SK-N-SH (cell line): ENCODE measurements at regions not wholly inside any gene's neighbourhood (a gene's known extent, or its start where the extent isn't known, plus 50 kb on each side); places are given as distances from the start of the nearest gene placed in this dataset.

ENCODE experiments used
- CTCF ChIA-PET: fragments of 300-600, 350-600 bp; formaldehyde crosslinking; extraction: SDS; loops from one replicate; lab custom pipeline; 2021; lab: Yijun Ruan, JAX
- POLR2A ChIA-PET: fragments of 350-600 bp; sonication (Branson Sonifier 250); formaldehyde crosslinking; extraction: SDS; loops from one replicate; lab custom pipeline; 2020; ENCODE audit warnings: antibody characterized with exemption, inconsistent platforms; lab: Yijun Ruan, JAX
- DNase-seq: peaks from one replicate; pipeline ENCODE4 v3.0.0; 2012
- H2AFZ ChIP-seq: fragments of 200-600 bp; sonication (generic); 2 replicates; pipeline ENCODE4 v1.8.1; 2016; ENCODE audit warnings: antibody characterized with exemption, mild to moderate bottlenecking, low read depth
- H3F3A ChIP-seq: fragments of 200-600 bp; sonication (generic); replicated peaks from 2 replicates; pipeline ENCODE3; 2016; ENCODE audit warnings: antibody characterized with exemption, mild to moderate bottlenecking; ENCODE audit not compliant: insufficient read depth
- H3K27ac ChIP-seq, 2 experiments: fragments of 200-500 bp in 1 of 2; fragments of 200-600 bp in 1 of 2; sonication (Bioruptor generic) in 1 of 2; sonication (generic), shearing (Covaris generic) in 1 of 2; 2 replicates each; pipeline versions ENCODE4 v1.5.1 to v1.6.1; 2014 to 2016; ENCODE audit warnings: low read depth in 2 of 2, inconsistent platforms in 1 of 2, low read length in 1 of 2, mild to moderate bottlenecking in 1 of 2, mixed read lengths in 1 of 2
- H3K27me3 ChIP-seq: fragments of 200-600 bp; sonication (generic), shearing (Covaris generic); 2 replicates; pipeline ENCODE4 v1.6.1; 2016; ENCODE audit warnings: mixed run types; ENCODE audit not compliant: insufficient read depth
- H3K36me3 ChIP-seq, 2 experiments: fragments of 200-500 bp in 1 of 2; fragments of 200-600 bp in 1 of 2; sonication (Bioruptor generic) in 1 of 2; sonication (generic) in 1 of 2; replicated peaks in 1 of 2; 2 replicates each; pipeline versions ENCODE3 to v1.5.1; 2014 to 2016; ENCODE audit warnings: low read length in 1 of 2, mild to moderate bottlenecking in 1 of 2; ENCODE audit not compliant: insufficient read depth in 2 of 2, control insufficient read depth in 1 of 2
- H3K4me1 ChIP-seq, 2 experiments: fragments of 200-500 bp in 1 of 2; fragments of 200-600 bp in 1 of 2; sonication (Bioruptor generic) in 1 of 2; sonication (generic), shearing (Covaris generic) in 1 of 2; 2 replicates each; pipeline versions ENCODE4 v1.5.1 to v1.6.1; 2014 to 2016; ENCODE audit warnings: low read depth in 1 of 2, low read length in 1 of 2, mixed run types in 1 of 2; ENCODE audit not compliant: insufficient read depth in 2 of 2, control insufficient read depth in 1 of 2
- H3K4me2 ChIP-seq: fragments of 200-600 bp; sonication (generic), shearing (Covaris generic); 2 replicates; pipeline ENCODE4 v1.6.1; 2017; ENCODE audit warnings: mixed run types
- H3K4me3 ChIP-seq, 2 experiments: fragments of 200-500 bp in 1 of 2; fragments of 200-600 bp in 1 of 2; sonication (Bioruptor generic) in 1 of 2; sonication (generic), shearing (Covaris generic) in 1 of 2; 2 replicates each; pipeline versions ENCODE4 v1.5.1 to v1.8.1; 2014 to 2016; ENCODE audit warnings: low read depth in 2 of 2, inconsistent platforms in 1 of 2, low read length in 1 of 2, mild to moderate bottlenecking in 1 of 2, mixed read lengths in 1 of 2, moderate library complexity in 1 of 2
- H3K79me2 ChIP-seq: fragments of 200-600 bp; sonication (generic); 2 replicates; pipeline ENCODE4 v1.8.1; 2017; ENCODE audit warnings: mild to moderate bottlenecking; ENCODE audit not compliant: insufficient read depth
- H3K9ac ChIP-seq: fragments of 200-600 bp; sonication (generic); 2 replicates; pipeline ENCODE4 v1.6.1; 2017; ENCODE audit warnings: mixed run types
- H3K9me2 ChIP-seq: fragments of 200-600 bp; sonication (generic); 2 replicates; pipeline ENCODE4 v1.6.1; 2017; ENCODE audit warnings: mixed run types
- H3K9me3 ChIP-seq: fragments of 200-600 bp; sonication (generic); 2 replicates; pipeline ENCODE4 v1.6.1; 2017; ENCODE audit warnings: mixed run types, mild to moderate bottlenecking, moderate library complexity
- H4K20me1 ChIP-seq: fragments of 200-600 bp; sonication (generic); 2 replicates; pipeline ENCODE4 v1.6.1; 2017; ENCODE audit warnings: mild to moderate bottlenecking, mixed run types; ENCODE audit not compliant: insufficient read depth
- CHD2 ChIP-seq: fragments of 150-350 bp; IDR thresholded peaks from 2 replicates; pipeline ENCODE4 v1.6.1; 2018; ENCODE audit warnings: low read length; ENCODE audit not compliant: partially characterized antibody
- CTCF ChIP-seq: fragments of 200-600 bp; sonication (generic); IDR thresholded peaks from 2 replicates; pipeline ENCODE4 v1.6.1; 2017; ENCODE audit warnings: antibody characterized with exemption, mild to moderate bottlenecking, moderate library complexity
- ELF1 ChIP-seq: IDR thresholded peaks from 2 replicates; pipeline ENCODE4 v1.4.0; 2012
- FOSL2 ChIP-seq: IDR thresholded peaks from 2 replicates; pipeline ENCODE4 v1.4.0; 2012; ENCODE audit warnings: low read depth, mild to moderate bottlenecking, moderate library complexity, borderline replicate concordance
- FOXJ3 ChIP-seq: sonication (generic); formaldehyde crosslinking; IDR thresholded peaks from 2 replicates; pipeline ENCODE4 v1.5.1; 2020; ENCODE audit warnings: mild to moderate bottlenecking, missing genetic modification reagents
- FOXM1 ChIP-seq: IDR thresholded peaks from 2 replicates; pipeline ENCODE4 v1.4.0; 2012; ENCODE audit warnings: low read depth, mild to moderate bottlenecking
- MEF2A ChIP-seq: IDR thresholded peaks from 2 replicates; pipeline ENCODE4 v1.4.0; 2012; ENCODE audit warnings: low read depth, borderline replicate concordance
- MXI1 ChIP-seq: IDR thresholded peaks from 2 replicates; pipeline ENCODE4 v1.6.1; 2012; ENCODE audit warnings: mild to moderate bottlenecking, low read depth, low read length, improper control_type of control experiment
- NRF1 ChIP-seq: IDR thresholded peaks from 2 replicates; pipeline ENCODE4 v1.6.1; 2012; ENCODE audit warnings: low read depth, mild to moderate bottlenecking, low read length
- PBX3 ChIP-seq: IDR thresholded peaks from 2 replicates; pipeline ENCODE4; 2012
- POLR2AphosphoS5 ChIP-seq: IDR thresholded peaks from 2 replicates; pipeline ENCODE4 v1.6.1; 2012; ENCODE audit warnings: low read depth, low read length
- RAD21 ChIP-seq: IDR thresholded peaks from 2 replicates; pipeline ENCODE4 v1.6.1; 2012; ENCODE audit warnings: mild to moderate bottlenecking, low read length
- RXRA ChIP-seq: IDR thresholded peaks from 2 replicates; pipeline ENCODE4 v1.4.0; 2012; ENCODE audit warnings: low read depth, mild to moderate bottlenecking, borderline replicate concordance
- TAF1 ChIP-seq: IDR thresholded peaks from 2 replicates; pipeline ENCODE4 v1.6.1; 2012; ENCODE audit warnings: low read depth, mild to moderate bottlenecking, low read length, moderate library complexity, borderline replicate concordance
- TCF12 ChIP-seq: IDR thresholded peaks from 2 replicates; pipeline ENCODE4 v1.4.0; 2012
- USF1 ChIP-seq: IDR thresholded peaks from 2 replicates; pipeline ENCODE4 v1.4.0; 2012; ENCODE audit warnings: low read depth, borderline replicate concordance
- WGBS: methylation state at CpG from one replicate; pipeline ENCODE4 v1.1.6; 2017; ENCODE audit warnings: low lambda C conversion rate; 5-methylcytosine and 5-hydroxymethylcytosine counted together
- TF ChIP-seq, protein P1 (sequence below): IDR thresholded peaks from 2 replicates; pipeline ENCODE4 v1.4.0; 2012; ENCODE audit warnings: low read depth, borderline replicate concordance
- TF ChIP-seq, protein P2 (sequence below): fragments of 150-350 bp; IDR thresholded peaks from 2 replicates; pipeline ENCODE4 v1.6.1; 2016; ENCODE audit warnings: mild to moderate bottlenecking, low read depth, low read length
- TF ChIP-seq, protein P3 (sequence below): fragments of 150-350 bp; IDR thresholded peaks from 2 replicates; pipeline ENCODE4 v1.6.1; 2017; ENCODE audit warnings: antibody characterized with exemption, low read length, low read depth, borderline replicate concordance

- peaks cover 4 to 5% of the 10 kb centered on the region in 2 experiments; a peak in 2 of 4 replicates for H3K4me1 ChIP-seq
- ChIA-PET CTCF (no interaction called here), POLR2A (no interaction called here)
- H3K27ac ChIP-seq, result no peak overlapping the region
- no peaks in the 10 kb centered on the region for H3K9me3 ChIP-seq
- peaks cover 3% of the 10 kb centered on the region for H3F3A ChIP-seq
- no peak overlapping the region for H3K9ac ChIP-seq
- no peak overlapping the region for H2AFZ ChIP-seq
- H3K4me2 ChIP-seq, result no peak overlapping the region
- H3K27me3 ChIP-seq, result no peaks in the 10 kb centered on the region
- no peak for DNase-seq
- H4K20me1 ChIP-seq, result no peaks in the 10 kb centered on the region
- TF ChIP-seq MEF2A (no peak), FOXM1 (no peak), TCF12 (no peak), FOSL2 (no peak), USF1 (no peak), CTCF (no peak), RXRA (no peak), CHD2 (no peak), FOXJ3 (CRISPR knock-in tag) (no peak), PBX3 (no peak), ELF1 (no peak)
- TF ChIP-seq, protein P1, sequence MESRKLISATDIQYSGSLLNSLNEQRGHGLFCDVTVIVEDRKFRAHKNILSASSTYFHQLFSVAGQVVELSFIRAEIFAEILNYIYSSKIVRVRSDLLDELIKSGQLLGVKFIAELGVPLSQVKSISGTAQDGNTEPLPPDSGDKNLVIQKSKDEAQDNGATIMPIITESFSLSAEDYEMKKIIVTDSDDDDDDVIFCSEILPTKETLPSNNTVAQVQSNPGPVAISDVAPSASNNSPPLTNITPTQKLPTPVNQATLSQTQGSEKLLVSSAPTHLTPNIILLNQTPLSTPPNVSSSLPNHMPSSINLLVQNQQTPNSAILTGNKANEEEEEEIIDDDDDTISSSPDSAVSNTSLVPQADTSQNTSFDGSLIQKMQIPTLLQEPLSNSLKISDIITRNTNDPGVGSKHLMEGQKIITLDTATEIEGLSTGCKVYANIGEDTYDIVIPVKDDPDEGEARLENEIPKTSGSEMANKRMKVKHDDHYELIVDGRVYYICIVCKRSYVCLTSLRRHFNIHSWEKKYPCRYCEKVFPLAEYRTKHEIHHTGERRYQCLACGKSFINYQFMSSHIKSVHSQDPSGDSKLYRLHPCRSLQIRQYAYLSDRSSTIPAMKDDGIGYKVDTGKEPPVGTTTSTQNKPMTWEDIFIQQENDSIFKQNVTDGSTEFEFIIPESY, result no peak
- no peak overlapping the region for H3K4me3 ChIP-seq
- no peaks in the 10 kb centered on the region for H3K9me2 ChIP-seq
- no peaks in the 10 kb centered on the region for H3K79me2 ChIP-seq
- H3K36me3 ChIP-seq, result peaks cover 0 to 3% of the 10 kb centered on the region in 2 experiments
Measured at GRCh38 chr12:84766375-84766774, 146.2 kb downstream of the SLC6A15 start.

DNA sequence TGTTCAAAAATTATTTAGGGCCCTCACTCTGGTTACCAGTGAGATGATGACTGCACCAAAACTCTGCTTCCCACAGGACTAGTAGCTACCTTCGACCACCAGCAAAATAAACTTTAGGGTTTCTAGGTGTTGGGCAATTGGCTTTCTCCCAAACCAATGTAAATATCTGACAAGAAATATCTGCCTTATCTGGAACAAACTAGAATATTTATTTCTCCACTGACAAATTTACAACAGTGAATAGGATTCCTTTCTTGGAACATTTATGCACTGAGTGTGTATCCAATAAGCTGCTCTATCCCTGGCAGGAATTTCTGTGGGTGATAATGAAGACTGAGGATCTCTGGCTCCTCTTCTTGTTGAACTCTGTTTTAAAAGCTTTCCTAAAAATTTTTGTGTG lies 148.6 kb downstream of the SLC6A15 start:
- no peak for DNase-seq
- Histone ChIP-seq H3K79me2 (no peaks in the 10 kb centered on the region), H3K9ac (no peak overlapping the region), H3K9me2 (no peaks in the 10 kb centered on the region), H3K27me3 (no peaks in the 10 kb centered on the region), H2AFZ (no peak overlapping the region), H3F3A (peaks cover 3% of the 10 kb centered on the region), H3K36me3 (peaks cover 0 to 3% of the 10 kb centered on the region in 2 experiments), H3K27ac (no peak overlapping the region), H3K4me2 (no peak overlapping the region), H3K4me3 (no peak overlapping the region), H4K20me1 (no peaks in the 10 kb centered on the region), H3K9me3 (no peaks in the 10 kb centered on the region), H3K4me1 (peaks cover 4 to 5% of the 10 kb centered on the region in 2 experiments; a peak in 2 of 4 replicates)
- WGBS, result 55% methylated on average over 1 of the region's 1 CpG
- ChIA-PET POLR2A (no interaction called here), CTCF (interaction anchor here (1.3 kb wide), 1 partner anchor 12 kb away, joined by 3 read pairs; no protein-coding TSS in a partner anchor)
- TF ChIP-seq MEF2A (no peak), TCF12 (no peak), CHD2 (no peak), RAD21 (no peak), MXI1 (no peak), NRF1 (no peak), TAF1 (no peak), POLR2AphosphoS5 (no peak)
- TF ChIP-seq, protein P2, sequence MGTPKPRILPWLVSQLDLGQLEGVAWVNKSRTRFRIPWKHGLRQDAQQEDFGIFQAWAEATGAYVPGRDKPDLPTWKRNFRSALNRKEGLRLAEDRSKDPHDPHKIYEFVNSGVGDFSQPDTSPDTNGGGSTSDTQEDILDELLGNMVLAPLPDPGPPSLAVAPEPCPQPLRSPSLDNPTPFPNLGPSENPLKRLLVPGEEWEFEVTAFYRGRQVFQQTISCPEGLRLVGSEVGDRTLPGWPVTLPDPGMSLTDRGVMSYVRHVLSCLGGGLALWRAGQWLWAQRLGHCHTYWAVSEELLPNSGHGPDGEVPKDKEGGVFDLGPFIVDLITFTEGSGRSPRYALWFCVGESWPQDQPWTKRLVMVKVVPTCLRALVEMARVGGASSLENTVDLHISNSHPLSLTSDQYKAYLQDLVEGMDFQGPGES, result no peak
- TF ChIP-seq, protein P3, sequence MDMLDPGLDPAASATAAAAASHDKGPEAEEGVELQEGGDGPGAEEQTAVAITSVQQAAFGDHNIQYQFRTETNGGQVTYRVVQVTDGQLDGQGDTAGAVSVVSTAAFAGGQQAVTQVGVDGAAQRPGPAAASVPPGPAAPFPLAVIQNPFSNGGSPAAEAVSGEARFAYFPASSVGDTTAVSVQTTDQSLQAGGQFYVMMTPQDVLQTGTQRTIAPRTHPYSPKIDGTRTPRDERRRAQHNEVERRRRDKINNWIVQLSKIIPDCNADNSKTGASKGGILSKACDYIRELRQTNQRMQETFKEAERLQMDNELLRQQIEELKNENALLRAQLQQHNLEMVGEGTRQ, result no peak
